Fibroblast of peridontal ligament (primary cell): ENCODE measurements at regions not wholly inside any gene's neighbourhood (a gene's known extent, or its start where the extent isn't known, plus 50 kb on each side); places are given as distances from the start of the nearest gene placed in this dataset.

Source experiments
- DNase-seq: peaks from one replicate; pipeline ENCODE4 v3.0.0-alpha.2; 2010; ENCODE audit errors: extremely low read depth

- no peak for DNase-seq
Measured at GRCh38 chr4:65126200-65126599, 544.1 kb downstream of the EPHA5 start.

- no peak for DNase-seq
Measured at GRCh38 chr4:65120287-65120686, 550.0 kb downstream of the EPHA5 start.

- DNase-seq = no peak
Measured at GRCh38 chr4:65102419-65102818, 567.9 kb downstream of the EPHA5 start.

- DNase-seq = no peak
Measured at GRCh38 chr4:65096630-65097029, 573.7 kb downstream of the EPHA5 start.

GRCh38 chr4:65089666-65090065 lies 580.6 kb downstream of the EPHA5 start:
- peak; percentile 44 for DNase-seq

- no peak for DNase-seq
Measured at GRCh38 chr4:65083076-65083475, 587.2 kb downstream of the EPHA5 start.

- no peak for DNase-seq
Measured at GRCh38 chr4:65071564-65071963, 598.7 kb downstream of the EPHA5 start.

GRCh38 chr4:65069177-65069576 lies 601.1 kb downstream of the EPHA5 start:
- no peak for DNase-seq

DNA sequence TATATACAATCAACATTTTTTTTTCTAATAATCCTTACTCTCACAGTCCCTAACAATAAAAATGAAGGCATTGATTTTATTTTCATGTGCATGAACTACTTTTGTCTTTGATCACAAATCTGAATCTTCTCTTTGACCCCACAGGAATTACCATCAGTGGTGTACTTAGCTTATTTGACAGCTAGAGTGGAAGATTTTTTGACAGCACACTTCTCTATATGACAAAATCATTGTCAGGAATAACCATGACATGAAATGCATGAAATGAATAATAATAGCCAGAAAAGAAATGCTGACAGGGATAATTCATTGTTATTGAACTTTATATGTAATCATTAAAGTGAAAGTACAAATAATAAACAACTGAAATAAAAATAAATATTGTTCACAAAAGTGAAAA lies 604.2 kb downstream of the EPHA5 start:
- no peak for DNase-seq

GRCh38 chr4:65063601-65064000 lies 606.7 kb downstream of the EPHA5 start:
- DNase-seq = no peak

- no peak for DNase-seq
Measured at GRCh38 chr4:65050786-65051185, 619.5 kb downstream of the EPHA5 start.

DNA sequence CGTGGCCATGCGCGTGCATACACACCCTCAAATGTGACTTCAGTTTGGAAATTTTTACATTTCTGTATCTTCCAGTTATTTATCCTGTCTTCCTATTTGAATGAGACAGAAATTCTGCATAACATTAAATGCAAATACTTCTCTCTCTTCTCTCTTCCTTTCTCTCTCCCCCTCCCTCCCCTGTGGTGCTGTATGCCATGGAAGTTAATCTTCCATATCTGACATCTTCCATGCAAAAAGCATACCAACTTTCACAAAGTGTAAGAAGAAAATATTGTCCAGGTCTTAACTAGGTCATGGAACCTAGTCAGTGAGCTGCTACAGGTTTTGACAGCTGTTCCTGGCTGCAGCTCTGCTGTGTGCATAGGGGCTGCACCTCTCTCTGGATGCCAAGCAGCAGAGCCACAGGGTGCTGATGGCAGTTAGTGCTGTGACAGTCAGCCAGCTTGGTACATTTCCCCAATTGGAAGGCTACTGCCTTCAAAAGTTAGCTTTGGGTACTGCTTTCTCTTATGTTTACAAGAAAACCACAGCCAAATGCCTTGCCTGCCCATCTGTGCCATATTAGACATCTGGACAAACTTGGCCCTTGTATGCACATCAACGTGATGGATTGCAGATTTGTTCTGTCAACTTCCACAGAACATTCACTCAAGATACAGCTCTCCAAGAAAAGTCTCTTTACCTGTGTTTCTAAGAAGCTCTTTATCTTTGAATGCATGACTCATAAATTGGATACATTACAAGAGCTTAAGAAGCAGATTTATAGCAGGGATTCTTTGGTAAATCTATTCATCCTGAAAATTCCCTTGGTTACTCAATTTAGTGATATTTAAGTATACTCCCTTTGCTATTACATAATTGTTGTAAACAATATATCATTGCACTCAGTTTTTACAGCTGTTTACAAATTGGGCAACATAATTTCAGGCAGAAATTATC lies 623.8 kb downstream of the EPHA5 start:
- DNase-seq = peak; percentile 18

DNA sequence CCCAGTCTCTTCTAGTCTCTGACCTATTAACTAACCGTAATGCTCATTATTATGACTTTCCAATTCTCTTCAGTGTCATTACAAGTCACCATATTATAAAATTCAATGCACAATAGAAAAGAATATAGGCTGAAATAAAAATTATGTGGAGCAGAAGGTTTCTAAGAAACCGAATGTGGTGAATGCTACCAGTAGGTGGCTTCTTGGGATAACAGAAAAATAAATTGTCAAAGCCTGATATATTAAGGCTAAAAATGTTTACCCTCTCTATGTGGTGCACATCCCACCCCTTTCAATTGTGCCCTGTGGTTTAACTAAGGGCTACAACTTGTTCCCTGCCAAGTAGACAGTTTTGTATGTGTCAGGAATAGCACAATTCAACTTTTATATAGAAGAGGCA lies 624.6 kb upstream of the TECRL start:
- DNase-seq = peak; percentile 22

DNA sequence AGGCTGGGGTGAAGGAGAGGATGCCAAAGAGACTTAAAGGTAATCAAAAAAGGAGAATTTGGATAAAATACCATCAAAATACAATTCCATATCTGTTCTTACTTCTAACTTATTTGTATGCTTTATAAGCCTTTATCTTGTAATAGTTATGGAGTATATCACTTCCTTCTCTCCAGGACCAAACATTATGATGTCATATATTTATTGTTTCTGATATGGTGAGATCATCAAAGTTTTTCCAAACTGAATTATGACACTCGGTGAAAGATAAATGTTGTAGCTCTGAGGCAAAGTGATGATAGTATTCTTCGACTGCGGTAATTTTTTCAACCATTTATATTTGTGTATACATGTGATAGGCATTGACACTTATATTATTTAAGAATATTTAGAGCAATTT lies 619.3 kb upstream of the TECRL start:
- DNase-seq = no peak

- DNase-seq = no peak
Measured at GRCh38 chr4:65023883-65024670, 614.8 kb upstream of the TECRL start.

GRCh38 chr4:65023081-65023480 lies 613.8 kb upstream of the TECRL start:
- DNase-seq = no peak

DNA sequence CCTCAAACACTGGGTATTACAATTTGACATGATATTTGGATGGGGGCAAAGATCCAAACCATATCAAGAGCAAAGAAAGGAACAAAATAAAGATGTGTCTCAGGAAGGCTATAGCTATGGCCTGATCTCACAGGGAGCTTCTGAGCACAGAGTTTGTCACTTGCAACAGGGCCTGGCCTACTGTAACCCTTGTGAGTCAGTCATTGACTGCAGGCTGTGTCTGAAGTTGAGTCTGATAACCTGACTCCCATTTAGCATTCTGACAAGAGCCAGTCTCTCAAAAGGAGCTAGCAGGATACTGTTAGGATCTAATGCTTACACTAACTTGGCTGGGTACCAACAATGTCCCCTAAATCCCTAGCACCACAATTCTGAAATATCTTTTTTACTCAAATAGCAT lies 612.5 kb upstream of the TECRL start:
- DNase-seq = no peak

DNA sequence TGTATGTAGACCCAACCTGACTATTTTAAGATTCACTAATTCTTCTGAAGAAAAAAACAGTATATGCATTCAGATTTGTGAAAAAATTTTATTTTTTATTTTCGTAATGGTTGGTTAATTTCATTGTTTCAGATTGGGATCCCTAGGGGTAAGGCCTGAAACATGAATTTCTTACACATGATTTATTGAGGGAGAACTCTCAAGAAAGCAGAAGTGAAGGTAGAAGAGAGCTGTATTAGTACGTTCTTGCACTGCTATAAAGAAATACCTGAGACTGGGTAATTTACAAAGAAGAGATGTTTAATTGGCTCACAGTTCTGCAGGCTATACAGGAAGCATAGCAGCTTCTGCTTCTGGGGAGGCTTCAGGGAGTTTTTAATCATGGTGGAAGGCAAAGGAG lies 611.9 kb upstream of the TECRL start:
- no peak for DNase-seq

DNA sequence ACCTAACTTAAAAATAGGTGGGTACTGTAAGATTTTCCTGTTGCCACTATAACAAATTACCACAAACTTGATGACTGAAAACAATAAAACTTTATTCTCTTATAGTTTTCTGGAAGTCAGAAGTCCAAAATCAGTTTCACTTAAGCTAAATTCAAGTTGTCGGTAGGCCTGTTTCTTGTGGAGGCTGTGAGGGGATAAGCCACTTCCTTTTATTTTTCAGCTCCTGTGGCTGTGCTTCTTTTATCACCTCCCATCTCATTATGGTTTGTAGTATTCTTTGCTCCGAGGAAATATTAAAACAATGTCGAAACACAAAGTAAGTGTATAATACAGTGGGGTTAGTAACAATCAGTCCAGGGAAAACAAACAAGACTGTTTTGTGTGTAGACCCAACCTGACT lies 610.5 kb upstream of the TECRL start:
- DNase-seq = no peak

- DNase-seq = no peak
Measured at GRCh38 chr4:65018313-65018712, 609.1 kb upstream of the TECRL start.

DNA sequence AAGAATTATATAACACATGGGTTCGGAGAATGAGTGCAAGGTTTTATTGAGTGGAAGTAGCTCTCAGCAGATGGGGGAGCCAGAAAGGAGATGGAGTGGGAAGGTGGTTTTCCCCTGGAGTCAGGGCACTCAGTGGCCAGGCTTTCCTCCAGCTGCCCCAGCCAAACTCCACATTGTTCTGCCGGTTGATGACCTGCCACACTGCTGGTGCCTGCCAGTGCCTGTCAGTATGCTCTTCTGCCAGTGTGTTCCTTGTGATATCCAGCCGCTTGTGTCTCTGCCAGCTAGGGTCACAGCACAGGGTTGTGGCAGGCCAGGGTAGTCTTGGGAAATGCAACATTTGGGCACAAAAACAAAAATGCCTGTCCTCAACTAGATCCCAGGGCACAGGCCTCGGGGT lies 604.8 kb upstream of the TECRL start:
- no peak for DNase-seq

DNA sequence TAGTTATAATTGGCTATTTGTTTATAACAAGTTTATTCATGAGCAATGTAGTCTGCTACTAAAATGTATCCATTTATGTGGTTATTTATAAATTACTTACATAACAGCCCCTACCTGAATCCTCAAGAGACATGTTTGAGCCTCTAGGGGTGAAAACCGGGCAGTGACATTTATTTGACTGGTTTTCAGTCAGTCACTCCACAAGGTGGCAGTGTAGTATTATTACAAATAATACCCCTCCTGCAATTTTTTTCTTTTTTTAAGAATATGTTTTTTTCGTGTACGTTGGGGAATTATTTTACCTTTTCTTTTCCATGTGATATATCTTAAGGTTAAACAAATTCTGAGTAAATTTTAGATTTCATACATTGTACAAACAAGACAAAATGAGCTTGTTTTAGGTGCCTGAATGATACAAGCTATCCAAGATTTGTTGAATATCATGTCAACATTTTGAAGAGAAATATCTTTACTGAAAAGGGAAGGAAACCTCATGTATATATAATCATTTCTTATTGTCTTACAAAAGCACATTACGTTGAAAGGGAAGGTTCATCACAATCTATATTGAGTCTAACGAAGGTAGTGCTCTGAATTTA lies 598.7 kb upstream of the TECRL start:
- peak; percentile 57 for DNase-seq

GRCh38 chr4:64975177-64975576 lies 565.9 kb upstream of the TECRL start:
- no peak for DNase-seq
